ENCODE measurements at regions not wholly inside any gene's neighbourhood (a gene's known extent, or its start where the extent isn't known, plus 50 kb on each side); places are given as distances from the start of the nearest gene placed in this dataset.

DNA sequence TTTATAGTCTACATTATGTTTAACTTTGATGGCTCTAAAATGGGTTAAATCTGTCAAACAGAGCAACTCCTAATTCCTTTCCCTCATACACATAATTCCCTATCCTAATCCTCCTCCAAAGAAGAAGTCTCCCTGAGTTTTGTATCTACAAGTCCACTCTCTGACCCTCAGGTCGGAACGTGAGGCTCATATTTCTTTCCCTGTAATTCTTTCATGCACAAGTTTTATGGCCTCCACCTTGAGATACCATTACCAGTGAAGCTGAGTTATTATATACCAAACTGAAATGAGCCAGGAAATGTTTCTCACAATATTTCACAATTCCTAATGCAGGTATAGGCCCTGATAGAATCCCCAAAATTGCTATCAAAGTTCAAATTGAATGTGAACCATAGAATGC lies 106.4 kb downstream of the CASP12 start:
- TF ChIP-seq, protein P1, sequence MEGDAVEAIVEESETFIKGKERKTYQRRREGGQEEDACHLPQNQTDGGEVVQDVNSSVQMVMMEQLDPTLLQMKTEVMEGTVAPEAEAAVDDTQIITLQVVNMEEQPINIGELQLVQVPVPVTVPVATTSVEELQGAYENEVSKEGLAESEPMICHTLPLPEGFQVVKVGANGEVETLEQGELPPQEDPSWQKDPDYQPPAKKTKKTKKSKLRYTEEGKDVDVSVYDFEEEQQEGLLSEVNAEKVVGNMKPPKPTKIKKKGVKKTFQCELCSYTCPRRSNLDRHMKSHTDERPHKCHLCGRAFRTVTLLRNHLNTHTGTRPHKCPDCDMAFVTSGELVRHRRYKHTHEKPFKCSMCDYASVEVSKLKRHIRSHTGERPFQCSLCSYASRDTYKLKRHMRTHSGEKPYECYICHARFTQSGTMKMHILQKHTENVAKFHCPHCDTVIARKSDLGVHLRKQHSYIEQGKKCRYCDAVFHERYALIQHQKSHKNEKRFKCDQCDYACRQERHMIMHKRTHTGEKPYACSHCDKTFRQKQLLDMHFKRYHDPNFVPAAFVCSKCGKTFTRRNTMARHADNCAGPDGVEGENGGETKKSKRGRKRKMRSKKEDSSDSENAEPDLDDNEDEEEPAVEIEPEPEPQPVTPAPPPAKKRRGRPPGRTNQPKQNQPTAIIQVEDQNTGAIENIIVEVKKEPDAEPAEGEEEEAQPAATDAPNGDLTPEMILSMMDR (conservative IDR thresholded peaks at IDR 0.05 in 1 of 2, IDR thresholded peaks at IDR 0.05 in 1 of 2; ENCODE audit: low read depth in 1 of 2, low read length in 2 of 2) = no peak
- TF ChIP-seq EZH2 (IDR thresholded peaks at IDR 0.05; ENCODE audit: low read length, missing control alignments) = no peak
